ENCODE measurements at regions not wholly inside any gene's neighbourhood (a gene's known extent, or its start where the extent isn't known, plus 50 kb on each side); places are given as distances from the start of the nearest gene placed in this dataset.

- H3K4me1 ChIP-seq, result peaks cover 0 to 5% (median 2%) of the 10 kb centered on the region in 4 donors
- TF ChIP-seq POLR2A (IDR thresholded peaks at IDR 0.05), result no peak
- no peak for TF ChIP-seq CTCF (IDR thresholded peaks at IDR 0.05)
- no peak overlapping the region for H3K4me3 ChIP-seq
- H3K27ac ChIP-seq, result no peak overlapping the region
- H3K9me3 ChIP-seq, result no peaks in the 10 kb centered on the region
- H3K27me3 ChIP-seq, result no peaks in the 10 kb centered on the region
- H3K36me3 ChIP-seq, result no peaks in the 10 kb centered on the region
- DNase-seq, result no peak
Observed at GRCh38 chr1:38555130-38555529, 304.4 kb downstream of the RRAGC start.

GRCh38 chr1:38551318-38552307, 308.0 kb downstream of the RRAGC start:
- no peaks in the 10 kb centered on the region for H3K36me3 ChIP-seq
- H3K9me3 ChIP-seq, result no peaks in the 10 kb centered on the region
- no peak overlapping the region for H3K27ac ChIP-seq
- H3K4me3 ChIP-seq, result no peak overlapping the region
- H3K27me3 ChIP-seq, result no peaks in the 10 kb centered on the region
- no peak for DNase-seq
- no peaks in the 10 kb centered on the region for H3K4me1 ChIP-seq
- no peak for TF ChIP-seq CTCF (IDR thresholded peaks at IDR 0.05)
- TF ChIP-seq POLR2A (IDR thresholded peaks at IDR 0.05), result no peak

GRCh38 chr1:38549191-38549590, 310.4 kb downstream of the RRAGC start:
- H3K4me1 ChIP-seq, result no peaks in the 10 kb centered on the region
- no peaks in the 10 kb centered on the region for H3K27me3 ChIP-seq
- no peak for TF ChIP-seq CTCF (IDR thresholded peaks at IDR 0.05)
- no peak for TF ChIP-seq POLR2A (IDR thresholded peaks at IDR 0.05)
- no peak overlapping the region for H3K4me3 ChIP-seq
- no peak overlapping the region for H3K27ac ChIP-seq
- H3K36me3 ChIP-seq, result no peaks in the 10 kb centered on the region
- no peaks in the 10 kb centered on the region for H3K9me3 ChIP-seq
- no peak for DNase-seq

- DNase-seq, result no peak
- no peaks in the 10 kb centered on the region for H3K36me3 ChIP-seq
- no peak for TF ChIP-seq POLR2A (IDR thresholded peaks at IDR 0.05)
- TF ChIP-seq CTCF (IDR thresholded peaks at IDR 0.05), result no peak
Observed at GRCh38 chr1:38547321-38547720, 312.3 kb downstream of the RRAGC start.

GRCh38 chr1:38546636-38547035, 312.9 kb downstream of the RRAGC start:
- Histone ChIP-seq H3K4me3 (no peak overlapping the region), H3K27ac (no peak overlapping the region), H3K36me3 (no peaks in the 10 kb centered on the region), H3K4me1 (no peaks in the 10 kb centered on the region), H3K27me3 (no peaks in the 10 kb centered on the region), H3K9me3 (no peaks in the 10 kb centered on the region)
- TF ChIP-seq CTCF (IDR thresholded peaks at IDR 0.05) (no peak), POLR2A (IDR thresholded peaks at IDR 0.05) (no peak)
- DNase-seq, result no peak

More at GRCh38 chr1:38547321-38547720, 312.3 kb downstream of the RRAGC start:
- H3K4me1 ChIP-seq, result no peaks in the 10 kb centered on the region
- no peak overlapping the region for H3K4me3 ChIP-seq
- H3K27ac ChIP-seq, result no peak overlapping the region
- no peaks in the 10 kb centered on the region for H3K27me3 ChIP-seq
- no peaks in the 10 kb centered on the region for H3K9me3 ChIP-seq
